Left ventricle myocardium inferior (tissue), 1 donor: ENCODE measurements at regions not wholly inside any gene's neighbourhood (a gene's known extent, or its start where the extent isn't known, plus 50 kb on each side); places are given as distances from the start of the nearest gene placed in this dataset.

Source experiments
- DNase-seq: peaks from one replicate; pipeline ENCODE4 v3.0.0-alpha.2; 2020
- H3K27ac ChIP-seq: fragments of 200-600 bp; replicated peaks from 2 replicates; pipeline ENCODE4 v1.8.0; 2021
- H3K27me3 ChIP-seq: fragments of 200-600 bp; 2 replicates; pipeline ENCODE4 v1.8.0; 2021; ENCODE audit warnings: low read depth
- H3K36me3 ChIP-seq: fragments of 200-600 bp; 2 replicates; pipeline ENCODE4 v1.8.0; 2021
- H3K4me1 ChIP-seq: fragments of 200-600 bp; 2 replicates; pipeline ENCODE4 v1.8.0; 2021
- H3K4me3 ChIP-seq: fragments of 200-600 bp; 2 replicates; pipeline ENCODE4 v1.8.0; 2021; ENCODE audit warnings: mild to moderate bottlenecking, moderate library complexity
- H3K9me3 ChIP-seq: fragments of 200-600 bp; replicated peaks from 2 replicates; pipeline ENCODE4 v1.8.0; 2021
- CTCF ChIP-seq: fragments of 200-600 bp; IDR thresholded peaks from 2 replicates; pipeline ENCODE4 v1.8.0; 2021; ENCODE audit warnings: antibody characterized with exemption, mild to moderate bottlenecking, borderline replicate concordance
- intact Hi-C: fragments of 100-400 bp; cut with micrococcal nuclease; formaldehyde crosslinking; loops from one replicate; pipeline ENCODE4 v1.11.0; 2022
- donor health status: DM: no; HTN: yes; CAD: no; lungs with severe emphysema.

- no peak for DNase-seq
- H3K36me3 ChIP-seq: no peaks in the 10 kb centered on the region
- TF ChIP-seq CTCF: no peak
- no peak overlapping the region for H3K27ac ChIP-seq
- no peaks in the 10 kb centered on the region for H3K9me3 ChIP-seq
- intact Hi-C loops: no loop called here
- H3K4me3 ChIP-seq: no peak overlapping the region
- H3K4me1 ChIP-seq: peaks cover 3% of the 10 kb centered on the region
- H3K27me3 ChIP-seq: no peaks in the 10 kb centered on the region
Observed at GRCh38 chr6:168139121-168139520, 60.1 kb upstream of the FRMD1 start.

- no peaks in the 10 kb centered on the region for H3K9me3 ChIP-seq
- H3K36me3 ChIP-seq: no peaks in the 10 kb centered on the region
- TF ChIP-seq CTCF: no peak
- intact Hi-C loops: no loop called here
- H3K4me3 ChIP-seq: no peak overlapping the region
- no peak overlapping the region for H3K27ac ChIP-seq
- H3K27me3 ChIP-seq: no peaks in the 10 kb centered on the region
- no peak for DNase-seq
- H3K4me1 ChIP-seq: peaks cover 10% of the 10 kb centered on the region
Observed at GRCh38 chr6:168138436-168138835, 59.4 kb upstream of the FRMD1 start.

GRCh38 chr6:168137024-168137423, 58.0 kb upstream of the FRMD1 start:
- intact Hi-C loops: no loop called here
- Histone ChIP-seq H3K27me3 (peaks cover 6% of the 10 kb centered on the region), H3K9me3 (no peaks in the 10 kb centered on the region), H3K27ac (no peak overlapping the region), H3K4me3 (no peak overlapping the region), H3K4me1 (peaks cover 24% of the 10 kb centered on the region), H3K36me3 (no peaks in the 10 kb centered on the region)
- no peak for DNase-seq
- TF ChIP-seq CTCF: no peak

GRCh38 chr6:168136622-168137021, 57.6 kb upstream of the FRMD1 start:
- intact Hi-C loops: no loop called here
- no peak for DNase-seq
- no peak overlapping the region for H3K27ac ChIP-seq
- H3K9me3 ChIP-seq: no peaks in the 10 kb centered on the region
- H3K4me3 ChIP-seq: no peak overlapping the region
- peaks cover 9% of the 10 kb centered on the region for H3K27me3 ChIP-seq
- TF ChIP-seq CTCF: no peak
- no peaks in the 10 kb centered on the region for H3K36me3 ChIP-seq
- H3K4me1 ChIP-seq: peaks cover 27% of the 10 kb centered on the region

GRCh38 chr6:168136001-168136400, 57.0 kb upstream of the FRMD1 start:
- intact Hi-C loops: no loop called here
- DNase-seq: no peak

More at GRCh38 chr6:168136001-168136400, 57.0 kb upstream of the FRMD1 start:
- no peaks in the 10 kb centered on the region for H3K36me3 ChIP-seq
- H3K27me3 ChIP-seq: peaks cover 9% of the 10 kb centered on the region
- H3K9me3 ChIP-seq: no peaks in the 10 kb centered on the region
- H3K4me1 ChIP-seq: peaks cover 27% of the 10 kb centered on the region
- H3K27ac ChIP-seq: no peak overlapping the region
- H3K4me3 ChIP-seq: no peak overlapping the region
- TF ChIP-seq CTCF: no peak
